ENCODE measurements at regions not wholly inside any gene's neighbourhood (a gene's known extent, or its start where the extent isn't known, plus 50 kb on each side); places are given as distances from the start of the nearest gene placed in this dataset.

GRCh38 chr6:12567682-12568081 lies 148.9 kb upstream of the PHACTR1 start:
- Histone ChIP-seq H3K36me3 (replicated peaks; ENCODE audit: control insufficient read depth, insufficient read depth, low read length) (no peaks in the 10 kb centered on the region), H3K27me3 (ENCODE audit: control insufficient read depth, insufficient read depth, low read length) (no peaks in the 10 kb centered on the region), H3K4me3 (ENCODE audit: insufficient read depth, low read depth, low read length) (no peak overlapping the region)
- DNase-seq = no peak

GRCh38 chr6:12569646-12570045 lies 146.9 kb upstream of the PHACTR1 start:
- Histone ChIP-seq H3K27me3 (ENCODE audit: control insufficient read depth, insufficient read depth, low read length) (no peaks in the 10 kb centered on the region), H3K36me3 (replicated peaks; ENCODE audit: control insufficient read depth, insufficient read depth, low read length) (no peaks in the 10 kb centered on the region), H3K4me3 (ENCODE audit: insufficient read depth, low read depth, low read length) (no peak overlapping the region)
- DNase-seq = no peak

- DNase-seq = no peak
- Histone ChIP-seq H3K36me3 (replicated peaks; ENCODE audit: control insufficient read depth, insufficient read depth, low read length) (no peaks in the 10 kb centered on the region), H3K4me3 (ENCODE audit: insufficient read depth, low read depth, low read length) (no peak overlapping the region), H3K27me3 (ENCODE audit: control insufficient read depth, insufficient read depth, low read length) (no peaks in the 10 kb centered on the region)
These were observed 146.0 kb upstream of the PHACTR1 start for GRCh38 chr6:12570461-12571030.

- peak; percentile 17 for DNase-seq
- H3K36me3 ChIP-seq (replicated peaks; ENCODE audit: control insufficient read depth, insufficient read depth, low read length) = no peaks in the 10 kb centered on the region
- no peak overlapping the region for H3K4me3 ChIP-seq (ENCODE audit: insufficient read depth, low read depth, low read length)
- no peaks in the 10 kb centered on the region for H3K27me3 ChIP-seq (ENCODE audit: control insufficient read depth, insufficient read depth, low read length)
These were observed 143.4 kb upstream of the PHACTR1 start for GRCh38 chr6:12572896-12573827.

- DNase-seq = no peak
- Histone ChIP-seq H3K27me3 (ENCODE audit: control insufficient read depth, insufficient read depth, low read length) (no peaks in the 10 kb centered on the region), H3K36me3 (replicated peaks; ENCODE audit: control insufficient read depth, insufficient read depth, low read length) (no peaks in the 10 kb centered on the region), H3K4me3 (ENCODE audit: insufficient read depth, low read depth, low read length) (no peak overlapping the region)
These were observed 140.6 kb upstream of the PHACTR1 start for GRCh38 chr6:12575961-12576360.

- H3K36me3 ChIP-seq (replicated peaks; ENCODE audit: control insufficient read depth, insufficient read depth, low read length) = no peaks in the 10 kb centered on the region
- DNase-seq = no peak
- no peaks in the 10 kb centered on the region for H3K27me3 ChIP-seq (ENCODE audit: control insufficient read depth, insufficient read depth, low read length)
- no peak overlapping the region for H3K4me3 ChIP-seq (ENCODE audit: insufficient read depth, low read depth, low read length)
These were observed 140.2 kb upstream of the PHACTR1 start for GRCh38 chr6:12576389-12576788.

- H3K4me3 ChIP-seq (ENCODE audit: insufficient read depth, low read depth, low read length) = no peak overlapping the region
- no peaks in the 10 kb centered on the region for H3K27me3 ChIP-seq (ENCODE audit: control insufficient read depth, insufficient read depth, low read length)
- no peaks in the 10 kb centered on the region for H3K36me3 ChIP-seq (replicated peaks; ENCODE audit: control insufficient read depth, insufficient read depth, low read length)
- no peak for DNase-seq
These were observed 139.3 kb upstream of the PHACTR1 start for GRCh38 chr6:12577124-12577850.

GRCh38 chr6:12578097-12578496 lies 138.5 kb upstream of the PHACTR1 start:
- Histone ChIP-seq H3K27me3 (ENCODE audit: control insufficient read depth, insufficient read depth, low read length) (no peaks in the 10 kb centered on the region), H3K36me3 (replicated peaks; ENCODE audit: control insufficient read depth, insufficient read depth, low read length) (no peaks in the 10 kb centered on the region)

GRCh38 chr6:12578751-12579150 lies 137.8 kb upstream of the PHACTR1 start:
- Histone ChIP-seq H3K27me3 (ENCODE audit: control insufficient read depth, insufficient read depth, low read length) (no peaks in the 10 kb centered on the region), H3K4me3 (ENCODE audit: insufficient read depth, low read depth, low read length) (no peak overlapping the region), H3K36me3 (replicated peaks; ENCODE audit: control insufficient read depth, insufficient read depth, low read length) (no peaks in the 10 kb centered on the region)
- no peak for DNase-seq

More at GRCh38 chr6:12578097-12578496, 138.5 kb upstream of the PHACTR1 start:
- no peak overlapping the region for H3K4me3 ChIP-seq (ENCODE audit: insufficient read depth, low read depth, low read length)
- no peak for DNase-seq

- H3K27me3 ChIP-seq (ENCODE audit: control insufficient read depth, insufficient read depth, low read length) = no peaks in the 10 kb centered on the region
- no peak overlapping the region for H3K4me3 ChIP-seq (ENCODE audit: insufficient read depth, low read depth, low read length)
- no peak for DNase-seq
- H3K36me3 ChIP-seq (replicated peaks; ENCODE audit: control insufficient read depth, insufficient read depth, low read length) = no peaks in the 10 kb centered on the region
These were observed 136.3 kb upstream of the PHACTR1 start for GRCh38 chr6:12580290-12580689.

GRCh38 chr6:12582421-12583110 lies 134.0 kb upstream of the PHACTR1 start:
- H3K27me3 ChIP-seq (ENCODE audit: control insufficient read depth, insufficient read depth, low read length) = no peaks in the 10 kb centered on the region
- no peaks in the 10 kb centered on the region for H3K36me3 ChIP-seq (replicated peaks; ENCODE audit: control insufficient read depth, insufficient read depth, low read length)
- no peak overlapping the region for H3K4me3 ChIP-seq (ENCODE audit: insufficient read depth, low read depth, low read length)
- no peak for DNase-seq

- H3K27me3 ChIP-seq (ENCODE audit: control insufficient read depth, insufficient read depth, low read length) = no peaks in the 10 kb centered on the region
- DNase-seq = no peak
- H3K4me3 ChIP-seq (ENCODE audit: insufficient read depth, low read depth, low read length) = no peak overlapping the region
- H3K36me3 ChIP-seq (replicated peaks; ENCODE audit: control insufficient read depth, insufficient read depth, low read length) = no peaks in the 10 kb centered on the region
These were observed 131.7 kb upstream of the PHACTR1 start for GRCh38 chr6:12584631-12585405.

GRCh38 chr6:12585497-12585958 lies 131.0 kb upstream of the PHACTR1 start:
- H3K27me3 ChIP-seq (ENCODE audit: control insufficient read depth, insufficient read depth, low read length) = no peaks in the 10 kb centered on the region
- H3K36me3 ChIP-seq (replicated peaks; ENCODE audit: control insufficient read depth, insufficient read depth, low read length) = no peaks in the 10 kb centered on the region
- DNase-seq = no peak
- no peak overlapping the region for H3K4me3 ChIP-seq (ENCODE audit: insufficient read depth, low read depth, low read length)

Measured in H7 (cell line).